Thoracic aorta (tissue), 2 donors: ENCODE measurements at regions not wholly inside any gene's neighbourhood (a gene's known extent, or its start where the extent isn't known, plus 50 kb on each side); places are given as distances from the start of the nearest gene placed in this dataset.

Experiments
- ATAC-seq: fragments of 150-250 bp; one replicate; pipeline ENCODE4 v1.8.0; 2017; ENCODE audit warnings: low read depth; ENCODE audit not compliant: insufficient number of reproducible peaks, low FRiP score
- DNase-seq: peaks from one replicate; pipeline ENCODE4 v3.0.0-alpha.2; 2020; ENCODE audit warnings: low spot score
- H3K27ac ChIP-seq, 2 donors: fragments of 200-600 bp; sonication (generic); 1 replicate in 1 of 2; 2 replicates in 1 of 2; pipeline ENCODE4 v1.5.1; 2016; ENCODE audit warnings: mild to moderate bottlenecking in 2 of 2, moderate library complexity in 2 of 2
- H3K27me3 ChIP-seq: fragments of 200-600 bp; sonication (generic); replicated peaks from 2 replicates; pipeline ENCODE4 v1.6.0; 2016; ENCODE audit warnings: mild to moderate bottlenecking; ENCODE audit not compliant: insufficient read depth
- H3K36me3 ChIP-seq: fragments of 200-600 bp; sonication (generic); one replicate; pipeline ENCODE4 v1.5.1; 2016
- H3K4me1 ChIP-seq, 2 donors: fragments of 200-600 bp; sonication (generic); 1 replicate in 1 of 2; 2 replicates in 1 of 2; pipeline versions ENCODE4 v1.5.1 to v1.6.0; 2016; ENCODE audit warnings: low read depth in 2 of 2, mild to moderate bottlenecking in 1 of 2; ENCODE audit not compliant: control insufficient read depth in 1 of 2
- H3K4me3 ChIP-seq: fragments of 200-600 bp; sonication (generic); 2 replicates; pipeline ENCODE4 v1.5.1; 2016; ENCODE audit warnings: mild to moderate bottlenecking
- H3K9me3 ChIP-seq: fragments of 200-600 bp; sonication (generic); 2 replicates; pipeline ENCODE4 v1.5.1; 2016
- TF ChIP-seq, protein P1 (sequence below): fragments of 200-600 bp; sonication (generic); IDR thresholded peaks from one replicate; pipeline ENCODE4 v1.5.1; 2019; ENCODE audit warnings: antibody characterized with exemption

DNA sequence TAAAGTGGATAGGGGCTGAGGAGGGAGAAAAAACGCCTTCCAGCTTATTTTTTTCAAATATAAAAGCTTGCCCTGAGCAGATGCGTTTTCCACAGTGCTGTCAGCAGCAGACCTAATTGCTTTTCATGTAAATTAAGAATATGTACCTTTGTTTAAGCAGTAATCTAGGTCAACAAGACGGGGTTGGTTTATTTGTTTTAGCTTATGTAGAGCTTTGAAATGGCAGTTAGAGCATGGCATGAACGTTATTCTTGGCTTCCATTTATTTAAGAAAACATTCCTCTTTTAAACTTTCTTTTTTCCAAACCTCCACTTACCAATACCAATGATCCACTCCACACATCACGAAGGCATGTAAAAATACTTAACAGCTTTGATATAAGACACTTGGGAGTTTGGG lies 220.3 kb upstream of the TENM3 start:
- TF ChIP-seq, protein P1, sequence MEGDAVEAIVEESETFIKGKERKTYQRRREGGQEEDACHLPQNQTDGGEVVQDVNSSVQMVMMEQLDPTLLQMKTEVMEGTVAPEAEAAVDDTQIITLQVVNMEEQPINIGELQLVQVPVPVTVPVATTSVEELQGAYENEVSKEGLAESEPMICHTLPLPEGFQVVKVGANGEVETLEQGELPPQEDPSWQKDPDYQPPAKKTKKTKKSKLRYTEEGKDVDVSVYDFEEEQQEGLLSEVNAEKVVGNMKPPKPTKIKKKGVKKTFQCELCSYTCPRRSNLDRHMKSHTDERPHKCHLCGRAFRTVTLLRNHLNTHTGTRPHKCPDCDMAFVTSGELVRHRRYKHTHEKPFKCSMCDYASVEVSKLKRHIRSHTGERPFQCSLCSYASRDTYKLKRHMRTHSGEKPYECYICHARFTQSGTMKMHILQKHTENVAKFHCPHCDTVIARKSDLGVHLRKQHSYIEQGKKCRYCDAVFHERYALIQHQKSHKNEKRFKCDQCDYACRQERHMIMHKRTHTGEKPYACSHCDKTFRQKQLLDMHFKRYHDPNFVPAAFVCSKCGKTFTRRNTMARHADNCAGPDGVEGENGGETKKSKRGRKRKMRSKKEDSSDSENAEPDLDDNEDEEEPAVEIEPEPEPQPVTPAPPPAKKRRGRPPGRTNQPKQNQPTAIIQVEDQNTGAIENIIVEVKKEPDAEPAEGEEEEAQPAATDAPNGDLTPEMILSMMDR: no peak
- Histone ChIP-seq H3K4me1 (no peaks in the 10 kb centered on the region), H3K36me3 (no peaks in the 10 kb centered on the region), H3K27me3 (no peaks in the 10 kb centered on the region), H3K4me3 (no peak overlapping the region), H3K27ac (no peak overlapping the region), H3K9me3 (no peaks in the 10 kb centered on the region)
- no peak for ATAC-seq
- no peak for DNase-seq

DNA sequence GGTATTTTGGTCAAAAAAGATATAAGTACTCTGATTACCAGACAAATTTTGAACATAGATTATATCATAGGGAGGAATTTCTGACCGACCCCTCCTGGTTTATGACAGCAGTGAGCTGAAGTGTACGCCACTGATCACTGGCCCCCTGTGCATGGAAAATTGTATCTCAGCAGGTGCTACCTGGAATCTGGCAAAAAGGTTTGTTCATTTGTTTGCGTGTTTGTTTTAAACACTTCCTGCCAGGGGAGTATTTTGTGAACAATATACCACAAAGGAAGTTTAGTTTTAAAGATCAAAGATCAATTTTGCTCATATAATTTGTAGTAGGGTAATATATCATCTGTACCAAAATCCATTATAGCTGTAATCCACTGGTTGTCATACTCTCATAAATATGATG lies 219.7 kb upstream of the TENM3 start:
- Histone ChIP-seq H3K27me3 (no peaks in the 10 kb centered on the region), H3K4me1 (no peaks in the 10 kb centered on the region), H3K27ac (no peak overlapping the region), H3K4me3 (no peak overlapping the region), H3K36me3 (no peaks in the 10 kb centered on the region), H3K9me3 (no peaks in the 10 kb centered on the region)
- ATAC-seq: no peak
- TF ChIP-seq, protein P1: no peak
- DNase-seq: no peak

DNA sequence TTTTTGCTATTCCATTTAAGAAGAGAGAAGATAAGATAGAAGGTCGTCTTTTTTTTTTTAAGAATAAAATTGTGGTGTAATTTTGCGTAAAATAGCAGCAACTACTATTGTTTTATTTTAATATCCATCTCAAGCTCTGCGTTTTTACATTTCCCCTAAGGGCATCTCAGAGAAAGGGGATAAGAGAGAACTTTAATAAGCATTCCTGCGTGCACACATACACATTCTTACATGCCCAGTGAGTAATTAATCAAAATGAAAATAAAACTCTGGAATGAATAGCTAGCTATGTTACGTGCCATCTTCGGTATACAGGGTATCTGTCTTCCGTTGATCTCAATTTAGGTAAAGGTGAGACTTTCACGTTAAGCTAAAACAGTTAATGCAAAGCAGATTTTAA lies 200.3 kb upstream of the TENM3 start:
- Histone ChIP-seq H3K27me3 (no peaks in the 10 kb centered on the region), H3K4me1 (no peaks in the 10 kb centered on the region), H3K4me3 (no peak overlapping the region), H3K9me3 (no peaks in the 10 kb centered on the region), H3K27ac (no peak overlapping the region), H3K36me3 (no peaks in the 10 kb centered on the region)
- ATAC-seq: no peak
- TF ChIP-seq, protein P1: no peak
- DNase-seq: no peak

- DNase-seq (no peak), ATAC-seq (no peak)
- H3K4me3 ChIP-seq: no peak overlapping the region
- H3K9me3 ChIP-seq: no peaks in the 10 kb centered on the region
- no peaks in the 10 kb centered on the region for H3K4me1 ChIP-seq
- H3K27me3 ChIP-seq: no peaks in the 10 kb centered on the region
- no peak overlapping the region for H3K27ac ChIP-seq
- TF ChIP-seq, protein P1: no peak
- no peaks in the 10 kb centered on the region for H3K36me3 ChIP-seq
Observed at GRCh38 chr4:182048871-182049270, 194.3 kb upstream of the TENM3 start.

GRCh38 chr4:182056866-182057265 lies 186.3 kb upstream of the TENM3 start:
- no peaks in the 10 kb centered on the region for H3K9me3 ChIP-seq
- no peak overlapping the region for H3K4me3 ChIP-seq
- no peak overlapping the region for H3K27ac ChIP-seq
- H3K4me1 ChIP-seq: no peaks in the 10 kb centered on the region
- no peaks in the 10 kb centered on the region for H3K27me3 ChIP-seq
- ATAC-seq: no peak
- no peak for DNase-seq
- no peaks in the 10 kb centered on the region for H3K36me3 ChIP-seq
- TF ChIP-seq, protein P1: no peak
